ENCODE measurements at regions not wholly inside any gene's neighbourhood (a gene's known extent, or its start where the extent isn't known, plus 50 kb on each side); places are given as distances from the start of the nearest gene placed in this dataset.
"Not testable (repeated sequence)": the region's sequence is repeated elsewhere in the genome, so short reads cannot be mapped to it uniquely, and the experiment has no call there.

GRCh38 chr1:143803927-143804411 lies 167.8 kb downstream of the FAM72C start:
- H3K4me3 ChIP-seq (ENCODE audit: low read depth, low read length) = peak overlapping the region; percentile 92
- H3K9me3 ChIP-seq (ENCODE audit: control insufficient read depth, insufficient read depth, low read length); H3K27ac ChIP-seq (ENCODE audit: low read depth, low read length); H3K9ac ChIP-seq (ENCODE audit: low read depth, low read length); H3K4me1 ChIP-seq (ENCODE audit: control insufficient read depth, insufficient read depth, low read length); H3K36me3 ChIP-seq (ENCODE audit: control insufficient read depth, insufficient read depth, low read length); H3K27me3 ChIP-seq (ENCODE audit: control insufficient read depth, insufficient read depth, low read length): not testable (repeated sequence)

GRCh38 chr1:143803095-143803494 lies 168.7 kb downstream of the FAM72C start:
- not testable (repeated sequence) for H3K9me3 ChIP-seq (ENCODE audit: control insufficient read depth, insufficient read depth, low read length); H3K36me3 ChIP-seq (ENCODE audit: control insufficient read depth, insufficient read depth, low read length); H3K9ac ChIP-seq (ENCODE audit: low read depth, low read length); H3K27me3 ChIP-seq (ENCODE audit: control insufficient read depth, insufficient read depth, low read length); H3K4me3 ChIP-seq (ENCODE audit: low read depth, low read length); H3K4me1 ChIP-seq (ENCODE audit: control insufficient read depth, insufficient read depth, low read length); H3K27ac ChIP-seq (ENCODE audit: low read depth, low read length)

GRCh38 chr1:143799568-143800187 lies 172.1 kb downstream of the FAM72C start:
- not testable (repeated sequence) for H3K9me3 ChIP-seq (ENCODE audit: control insufficient read depth, insufficient read depth, low read length); H3K27ac ChIP-seq (ENCODE audit: low read depth, low read length); H3K4me3 ChIP-seq (ENCODE audit: low read depth, low read length); H3K4me1 ChIP-seq (ENCODE audit: control insufficient read depth, insufficient read depth, low read length); H3K27me3 ChIP-seq (ENCODE audit: control insufficient read depth, insufficient read depth, low read length); H3K36me3 ChIP-seq (ENCODE audit: control insufficient read depth, insufficient read depth, low read length); H3K9ac ChIP-seq (ENCODE audit: low read depth, low read length)

DNA sequence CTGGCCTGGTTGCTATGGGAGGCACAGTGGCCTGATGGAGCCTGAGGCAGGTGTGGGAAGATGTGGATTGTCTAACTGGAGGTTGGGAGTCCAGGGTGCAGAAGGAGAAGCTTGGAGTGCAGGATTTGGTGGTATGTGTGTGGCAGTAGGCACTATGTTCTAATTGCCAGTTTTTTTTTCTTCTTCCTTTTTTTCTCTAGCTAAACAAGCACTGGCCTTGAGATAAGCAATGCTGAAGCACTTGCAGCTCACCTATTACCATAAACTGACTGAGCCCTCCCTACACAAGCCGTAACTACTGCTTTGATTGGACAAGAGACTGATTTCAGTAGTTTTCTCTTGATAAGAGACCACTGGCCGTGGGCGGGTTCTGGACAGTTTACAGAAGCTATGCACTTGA lies 175.4 kb downstream of the FAM72C start:
- H3K36me3 ChIP-seq (ENCODE audit: control insufficient read depth, insufficient read depth, low read length); H3K4me1 ChIP-seq (ENCODE audit: control insufficient read depth, insufficient read depth, low read length); H3K9ac ChIP-seq (ENCODE audit: low read depth, low read length); H3K4me3 ChIP-seq (ENCODE audit: low read depth, low read length); H3K27ac ChIP-seq (ENCODE audit: low read depth, low read length); H3K27me3 ChIP-seq (ENCODE audit: control insufficient read depth, insufficient read depth, low read length); H3K9me3 ChIP-seq (ENCODE audit: control insufficient read depth, insufficient read depth, low read length): not testable (repeated sequence)

- H3K36me3 ChIP-seq (ENCODE audit: control insufficient read depth, insufficient read depth, low read length); H3K4me3 ChIP-seq (ENCODE audit: low read depth, low read length); H3K27ac ChIP-seq (ENCODE audit: low read depth, low read length): not testable (repeated sequence)
Measured at GRCh38 chr1:143792047-143792937, 179.5 kb downstream of the FAM72C start.

GRCh38 chr1:143786381-143786780 lies 185.4 kb downstream of the FAM72C start:
- not testable (repeated sequence) for H3K27ac ChIP-seq (ENCODE audit: low read depth, low read length); H3K4me1 ChIP-seq (ENCODE audit: control insufficient read depth, insufficient read depth, low read length); H3K4me3 ChIP-seq (ENCODE audit: low read depth, low read length); H3K36me3 ChIP-seq (ENCODE audit: control insufficient read depth, insufficient read depth, low read length); H3K9ac ChIP-seq (ENCODE audit: low read depth, low read length); H3K27me3 ChIP-seq (ENCODE audit: control insufficient read depth, insufficient read depth, low read length); H3K9me3 ChIP-seq (ENCODE audit: control insufficient read depth, insufficient read depth, low read length)

More at GRCh38 chr1:143792047-143792937, 179.5 kb downstream of the FAM72C start:
- H3K27me3 ChIP-seq (ENCODE audit: control insufficient read depth, insufficient read depth, low read length); H3K9me3 ChIP-seq (ENCODE audit: control insufficient read depth, insufficient read depth, low read length); H3K9ac ChIP-seq (ENCODE audit: low read depth, low read length); H3K4me1 ChIP-seq (ENCODE audit: control insufficient read depth, insufficient read depth, low read length): not testable (repeated sequence)

GRCh38 chr1:143785883-143786282 lies 185.9 kb downstream of the FAM72C start:
- H3K4me1 ChIP-seq (ENCODE audit: control insufficient read depth, insufficient read depth, low read length); H3K9me3 ChIP-seq (ENCODE audit: control insufficient read depth, insufficient read depth, low read length); H3K27ac ChIP-seq (ENCODE audit: low read depth, low read length); H3K36me3 ChIP-seq (ENCODE audit: control insufficient read depth, insufficient read depth, low read length); H3K4me3 ChIP-seq (ENCODE audit: low read depth, low read length); H3K27me3 ChIP-seq (ENCODE audit: control insufficient read depth, insufficient read depth, low read length); H3K9ac ChIP-seq (ENCODE audit: low read depth, low read length): not testable (repeated sequence)

GRCh38 chr1:143784239-143784882 lies 187.4 kb downstream of the FAM72C start:
- H3K27me3 ChIP-seq (ENCODE audit: control insufficient read depth, insufficient read depth, low read length); H3K27ac ChIP-seq (ENCODE audit: low read depth, low read length); H3K4me3 ChIP-seq (ENCODE audit: low read depth, low read length); H3K9ac ChIP-seq (ENCODE audit: low read depth, low read length); H3K36me3 ChIP-seq (ENCODE audit: control insufficient read depth, insufficient read depth, low read length); H3K9me3 ChIP-seq (ENCODE audit: control insufficient read depth, insufficient read depth, low read length); H3K4me1 ChIP-seq (ENCODE audit: control insufficient read depth, insufficient read depth, low read length): not testable (repeated sequence)

DNA sequence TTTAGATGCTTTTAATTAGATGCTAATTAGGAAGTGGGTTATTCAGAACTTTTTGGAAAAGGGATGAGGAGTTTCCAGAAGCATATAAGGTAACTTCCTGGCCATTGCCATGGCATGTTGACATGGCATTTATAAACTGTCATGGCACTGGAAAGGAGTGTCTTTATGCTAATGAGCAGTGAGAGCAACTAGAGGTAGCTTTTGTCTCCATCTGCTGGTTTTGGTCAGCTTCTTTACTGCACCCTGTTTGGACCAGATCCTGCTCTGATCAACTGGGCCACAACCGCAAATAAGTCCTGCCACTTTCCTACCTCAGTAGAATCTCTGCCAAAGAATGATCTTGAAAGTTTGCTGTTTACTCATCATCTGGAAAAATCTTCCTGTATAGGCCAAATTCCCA lies 193.6 kb downstream of the FAM72C start:
- H3K4me1 ChIP-seq (ENCODE audit: control insufficient read depth, insufficient read depth, low read length); H3K9me3 ChIP-seq (ENCODE audit: control insufficient read depth, insufficient read depth, low read length); H3K36me3 ChIP-seq (ENCODE audit: control insufficient read depth, insufficient read depth, low read length); H3K27ac ChIP-seq (ENCODE audit: low read depth, low read length); H3K27me3 ChIP-seq (ENCODE audit: control insufficient read depth, insufficient read depth, low read length); H3K4me3 ChIP-seq (ENCODE audit: low read depth, low read length); H3K9ac ChIP-seq (ENCODE audit: low read depth, low read length): not testable (repeated sequence)

DNA sequence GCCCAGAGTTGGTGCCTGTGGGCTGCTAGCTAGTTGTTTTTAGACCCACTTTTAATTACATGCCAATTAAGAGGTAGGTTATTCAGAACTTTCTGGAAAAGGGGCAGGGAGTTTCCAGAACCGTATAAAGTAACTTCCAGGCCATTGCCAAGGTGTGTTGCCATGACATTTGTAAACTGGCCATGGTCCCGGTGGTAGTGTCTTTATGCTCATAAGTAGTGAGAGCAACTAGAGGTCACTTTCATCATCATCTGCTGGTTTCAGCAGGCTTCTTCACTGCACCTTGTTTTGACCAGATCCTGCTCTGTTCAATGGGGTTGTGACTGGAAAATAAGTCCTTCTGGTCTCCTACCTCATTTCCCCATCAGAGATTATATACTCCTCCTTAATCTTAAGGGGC lies 207.0 kb downstream of the FAM72C start:
- H3K9ac ChIP-seq (ENCODE audit: low read depth, low read length); H3K27ac ChIP-seq (ENCODE audit: low read depth, low read length); H3K4me3 ChIP-seq (ENCODE audit: low read depth, low read length); H3K27me3 ChIP-seq (ENCODE audit: control insufficient read depth, insufficient read depth, low read length); H3K9me3 ChIP-seq (ENCODE audit: control insufficient read depth, insufficient read depth, low read length); H3K36me3 ChIP-seq (ENCODE audit: control insufficient read depth, insufficient read depth, low read length); H3K4me1 ChIP-seq (ENCODE audit: control insufficient read depth, insufficient read depth, low read length): not testable (repeated sequence)

DNA sequence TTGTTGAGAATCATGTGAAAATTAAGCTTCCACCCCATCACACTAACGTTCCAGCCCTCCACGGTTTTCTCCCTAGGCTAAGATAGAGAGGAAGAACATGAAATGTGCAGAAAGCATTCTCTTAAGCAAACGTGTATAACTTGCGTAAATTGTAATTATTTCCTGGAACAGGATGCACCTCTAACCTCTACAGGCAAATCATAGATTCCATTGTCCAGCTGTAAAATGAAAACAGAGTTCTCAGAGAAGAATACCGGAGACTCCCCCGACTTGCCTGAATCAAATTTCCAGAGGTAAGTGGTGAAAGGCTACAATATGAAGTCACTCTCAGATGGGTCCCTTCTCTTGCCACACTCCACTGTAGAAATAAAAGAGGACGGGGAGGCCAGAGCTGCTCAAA lies 211.4 kb downstream of the FAM72C start:
- H3K27ac ChIP-seq (ENCODE audit: low read depth, low read length); H3K27me3 ChIP-seq (ENCODE audit: control insufficient read depth, insufficient read depth, low read length); H3K4me3 ChIP-seq (ENCODE audit: low read depth, low read length); H3K4me1 ChIP-seq (ENCODE audit: control insufficient read depth, insufficient read depth, low read length); H3K9ac ChIP-seq (ENCODE audit: low read depth, low read length); H3K36me3 ChIP-seq (ENCODE audit: control insufficient read depth, insufficient read depth, low read length); H3K9me3 ChIP-seq (ENCODE audit: control insufficient read depth, insufficient read depth, low read length): not testable (repeated sequence)
